ENCODE measurements at regions not wholly inside any gene's neighbourhood (a gene's known extent, or its start where the extent isn't known, plus 50 kb on each side); places are given as distances from the start of the nearest gene placed in this dataset.

GRCh38 chr13:55992145-55992544, 1148.6 kb upstream of the PRR20A start:
- no peak for TF ChIP-seq POLR2A (IDR thresholded peaks at IDR 0.05)
- no peak for TF ChIP-seq CTCF (IDR thresholded peaks at IDR 0.05)

GRCh38 chr13:55999709-56000108, 1141.0 kb upstream of the PRR20A start:
- no peak for DNase-seq

More at GRCh38 chr13:55992145-55992544, 1148.6 kb upstream of the PRR20A start:
- intact Hi-C loops (cut with DNase I) = no loop called here
- Histone ChIP-seq H3K4me3 (no peak overlapping the region), H3K27me3 (no peaks in the 10 kb centered on the region), H3K4me1 (no peaks in the 10 kb centered on the region), H3K9me3 (peaks cover 0 to 14% (median 0%) of the 10 kb centered on the region in 12 donors), H3K27ac (no peak overlapping the region), H3K36me3 (no peaks in the 10 kb centered on the region)
- ATAC-seq (no peak), DNase-seq (no peak)
- whole genome bisulfite sequencing, 4 donors = 9 to 28% (median 15%) methylated on average over 1 of the region's 1 CpG

GRCh38 chr13:56009418-56009817, 1131.3 kb upstream of the PRR20A start:
- no peak for DNase-seq
- 92 to 97% (median 95%) methylated on average over 2 of the region's 2 CpGs for WGBS, 4 donors
- TF ChIP-seq CTCF (IDR thresholded peaks at IDR 0.05) (no peak), POLR2A (IDR thresholded peaks at IDR 0.05) (no peak)

More at GRCh38 chr13:55999709-56000108, 1141.0 kb upstream of the PRR20A start:
- intact Hi-C loops (cut with DNase I) = no loop called here
- H3K9me3 ChIP-seq = peaks cover 0 to 13% (median 0%) of the 10 kb centered on the region in 12 donors
- WGBS, 4 donors = 50 to 70% (median 64%) methylated on average over 2 of the region's 2 CpGs
- H3K4me1 ChIP-seq = no peaks in the 10 kb centered on the region
- no peaks in the 10 kb centered on the region for H3K27me3 ChIP-seq
- no peak overlapping the region for H3K27ac ChIP-seq
- TF ChIP-seq POLR2A (IDR thresholded peaks at IDR 0.05) (no peak), CTCF (IDR thresholded peaks at IDR 0.05) (no peak)
- ATAC-seq = no peak
- H3K4me3 ChIP-seq = no peak overlapping the region
- no peaks in the 10 kb centered on the region for H3K36me3 ChIP-seq

GRCh38 chr13:56012644-56013043, 1128.1 kb upstream of the PRR20A start:
- H3K4me3 ChIP-seq = no peak overlapping the region
- no peak for DNase-seq
- no peaks in the 10 kb centered on the region for H3K36me3 ChIP-seq
- H3K27me3 ChIP-seq = no peaks in the 10 kb centered on the region
- no peaks in the 10 kb centered on the region for H3K4me1 ChIP-seq
- WGBS, 4 donors = 76 to 80% (median 78%) methylated on average over 2 of the region's 2 CpGs
- no peak overlapping the region for H3K27ac ChIP-seq
- peaks cover 0 to 8% (median 0%) of the 10 kb centered on the region in 12 donors for H3K9me3 ChIP-seq
- no peak for ATAC-seq
- no peak for TF ChIP-seq CTCF (IDR thresholded peaks at IDR 0.05)
- no peak for TF ChIP-seq POLR2A (IDR thresholded peaks at IDR 0.05)
- intact Hi-C loops (cut with DNase I) = no loop called here

More at GRCh38 chr13:56009418-56009817, 1131.3 kb upstream of the PRR20A start:
- H3K4me3 ChIP-seq = no peak overlapping the region
- H3K9me3 ChIP-seq = peaks cover 0 to 6% (median 0%) of the 10 kb centered on the region in 12 donors
- no peak for ATAC-seq
- no peaks in the 10 kb centered on the region for H3K4me1 ChIP-seq
- intact Hi-C loops (cut with DNase I) = no loop called here
- H3K27ac ChIP-seq = no peak overlapping the region
- no peaks in the 10 kb centered on the region for H3K36me3 ChIP-seq
- H3K27me3 ChIP-seq = no peaks in the 10 kb centered on the region

Data from heart left ventricle (tissue), 16 donors.